K562 (cell line): ENCODE measurements at regions not wholly inside any gene's neighbourhood (a gene's known extent, or its start where the extent isn't known, plus 50 kb on each side); places are given as distances from the start of the nearest gene placed in this dataset.

Experiments used
- MAFK ChIP-seq: IDR thresholded peaks from 2 replicates; pipeline ENCODE4 v1.6.1; 2011; ENCODE audit warnings: low read length, improper control_type of control experiment
- MYC ChIP-seq, 2 experiments: fragments of 250-450 bp in 1 of 2; sonication (Bioruptor Pico) in 1 of 2; IDR thresholded peaks; 2 replicates each; pipeline versions ENCODE4 v1.5.1 to v1.6.1; 2012 to 2021; ENCODE audit warnings: low read depth in 2 of 2, borderline replicate concordance in 1 of 2, improper control_type of control experiment in 1 of 2, low read length in 1 of 2, mild to moderate bottlenecking in 1 of 2, moderate library complexity in 1 of 2

DNA sequence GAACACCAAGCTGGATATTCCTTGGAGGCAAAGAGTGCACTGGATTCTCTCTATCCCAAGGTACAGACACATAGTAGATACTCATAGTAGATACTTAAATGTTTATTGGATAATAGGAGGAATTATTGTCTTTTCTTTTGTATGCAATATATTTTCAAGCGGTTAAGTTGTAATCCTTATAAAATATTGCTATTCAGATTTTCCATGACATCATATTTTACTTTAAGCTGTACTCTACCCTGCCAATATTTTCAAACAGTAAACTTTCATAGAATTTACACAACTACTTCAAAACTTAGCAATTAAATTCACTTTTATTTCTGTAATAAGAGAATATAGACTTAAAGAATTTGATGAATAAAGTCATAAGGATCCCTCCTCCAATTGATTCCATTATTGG lies 546.5 kb upstream of the CAMK1G start:
- TF ChIP-seq MYC (IDR thresholded peaks at IDR 0.05; ENCODE audit: low read depth, low read length) (no peak), MYC (CRISPR knock-in tag; IDR thresholded peaks at IDR 0.05; ENCODE audit: borderline replicate concordance, low read depth) (no peak), MAFK (no peak)
